HUES6 (cell line): ENCODE measurements at regions not wholly inside any gene's neighbourhood (a gene's known extent, or its start where the extent isn't known, plus 50 kb on each side); places are given as distances from the start of the nearest gene placed in this dataset.
"Not testable (repeated sequence)": the region's sequence is repeated elsewhere in the genome, so short reads cannot be mapped to it uniquely, and the experiment has no call there.

Experiments used
- H3K27ac ChIP-seq: 2 replicates; pipeline ENCODE4 v1.7.0; 2013; ENCODE audit warnings: low read depth, mild to moderate bottlenecking, low read length, inconsistent platforms
- H3K27me3 ChIP-seq: 2 replicates; pipeline ENCODE4 v1.6.1; 2013; ENCODE audit warnings: low read length; ENCODE audit not compliant: control insufficient read depth, insufficient read depth
- H3K36me3 ChIP-seq: 2 replicates; pipeline ENCODE4 v1.6.1; 2013; ENCODE audit warnings: low read length; ENCODE audit not compliant: control insufficient read depth, insufficient read depth
- H3K4me1 ChIP-seq: 2 replicates; pipeline ENCODE4 v1.6.1; 2013; ENCODE audit warnings: low read length; ENCODE audit not compliant: control insufficient read depth, insufficient read depth
- H3K4me3 ChIP-seq: 2 replicates; pipeline ENCODE4 v1.5.1; 2013; ENCODE audit warnings: low read depth, low read length
- H3K9ac ChIP-seq: one replicate; pipeline ENCODE4 v1.6.1; 2013; ENCODE audit warnings: mild to moderate bottlenecking, low read length
- H3K9me3 ChIP-seq: 2 replicates; pipeline ENCODE4 v1.6.1; 2013; ENCODE audit warnings: low read depth, low read length; ENCODE audit not compliant: control insufficient read depth, insufficient read depth

DNA sequence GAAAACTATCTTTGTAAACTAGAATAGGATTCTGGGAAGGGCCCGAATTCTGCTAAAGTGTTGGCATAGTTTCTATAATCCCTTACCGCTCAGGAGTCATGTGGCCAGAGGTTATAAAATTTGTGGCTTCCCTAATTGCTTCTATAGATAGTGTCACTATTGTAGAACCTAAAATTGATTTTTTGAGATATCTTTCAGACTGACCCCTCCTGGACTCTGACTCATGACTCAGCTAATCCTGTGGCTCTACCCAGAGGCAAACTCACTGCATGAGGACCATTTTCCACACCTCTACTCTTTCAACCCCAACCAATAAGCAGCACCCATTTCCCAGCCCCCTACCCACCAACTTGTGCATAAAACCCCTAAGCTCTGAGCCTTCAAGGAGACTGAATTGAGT lies 61.8 kb upstream of the PRSS23 start:
- Histone ChIP-seq H3K4me1 (peaks cover 22% of the 10 kb centered on the region), H3K9ac (no peak overlapping the region), H3K27me3 (no peaks in the 10 kb centered on the region), H3K27ac (no peak overlapping the region; the same call in 1 of the 2 replicates), H3K4me3 (no peak overlapping the region), H3K36me3 (no peaks in the 10 kb centered on the region), H3K9me3 (no peaks in the 10 kb centered on the region)

DNA sequence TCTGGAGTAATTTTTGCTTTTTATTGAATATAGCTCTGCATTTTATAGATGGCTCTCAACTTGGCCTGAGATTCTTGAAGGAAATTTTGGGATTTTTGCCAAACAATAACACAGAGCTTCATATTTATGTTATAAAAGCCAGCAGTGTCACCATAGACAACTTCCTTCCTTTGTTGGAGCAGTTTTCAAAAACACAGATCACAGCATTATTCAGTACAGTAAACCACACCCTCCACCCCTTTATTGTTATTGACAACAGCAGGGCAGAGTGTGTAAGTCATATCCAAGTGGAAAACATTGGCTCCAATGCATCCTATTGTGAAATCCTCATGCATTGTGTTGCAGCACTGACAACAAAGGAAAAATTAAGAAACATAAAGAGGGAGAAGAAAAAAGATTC lies 62.6 kb upstream of the PRSS23 start:
- no peaks in the 10 kb centered on the region for H3K9me3 ChIP-seq
- H3K4me3 ChIP-seq: no peak overlapping the region
- H3K36me3 ChIP-seq: no peaks in the 10 kb centered on the region
- peaks cover 22% of the 10 kb centered on the region for H3K4me1 ChIP-seq
- no peak overlapping the region for H3K9ac ChIP-seq
- H3K27ac ChIP-seq: no peak overlapping the region
- no peaks in the 10 kb centered on the region for H3K27me3 ChIP-seq

DNA sequence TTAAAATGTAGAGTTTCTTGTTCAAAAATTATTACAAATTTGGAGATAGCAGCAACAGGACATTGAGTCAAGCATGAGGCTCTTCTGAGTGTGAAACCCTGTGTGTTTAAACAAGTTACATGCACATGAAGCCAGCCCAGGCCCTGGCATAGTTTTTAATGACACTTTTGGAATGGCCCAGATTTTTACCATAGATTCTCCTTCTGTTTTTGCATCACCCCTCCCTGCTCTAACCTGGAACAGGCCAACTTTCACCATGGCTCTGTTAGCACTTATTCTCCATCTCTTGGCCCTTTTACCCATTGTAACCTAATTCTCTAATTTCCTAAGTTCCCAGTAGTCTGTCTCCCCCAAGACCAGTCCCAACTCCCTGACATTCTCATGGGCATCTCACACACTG lies 63.1 kb upstream of the PRSS23 start:
- Histone ChIP-seq H3K9ac (no peak overlapping the region), H3K9me3 (no peaks in the 10 kb centered on the region), H3K4me3 (no peak overlapping the region), H3K36me3 (no peaks in the 10 kb centered on the region), H3K4me1 (peaks cover 22% of the 10 kb centered on the region), H3K27me3 (no peaks in the 10 kb centered on the region), H3K27ac (no peak overlapping the region)

DNA sequence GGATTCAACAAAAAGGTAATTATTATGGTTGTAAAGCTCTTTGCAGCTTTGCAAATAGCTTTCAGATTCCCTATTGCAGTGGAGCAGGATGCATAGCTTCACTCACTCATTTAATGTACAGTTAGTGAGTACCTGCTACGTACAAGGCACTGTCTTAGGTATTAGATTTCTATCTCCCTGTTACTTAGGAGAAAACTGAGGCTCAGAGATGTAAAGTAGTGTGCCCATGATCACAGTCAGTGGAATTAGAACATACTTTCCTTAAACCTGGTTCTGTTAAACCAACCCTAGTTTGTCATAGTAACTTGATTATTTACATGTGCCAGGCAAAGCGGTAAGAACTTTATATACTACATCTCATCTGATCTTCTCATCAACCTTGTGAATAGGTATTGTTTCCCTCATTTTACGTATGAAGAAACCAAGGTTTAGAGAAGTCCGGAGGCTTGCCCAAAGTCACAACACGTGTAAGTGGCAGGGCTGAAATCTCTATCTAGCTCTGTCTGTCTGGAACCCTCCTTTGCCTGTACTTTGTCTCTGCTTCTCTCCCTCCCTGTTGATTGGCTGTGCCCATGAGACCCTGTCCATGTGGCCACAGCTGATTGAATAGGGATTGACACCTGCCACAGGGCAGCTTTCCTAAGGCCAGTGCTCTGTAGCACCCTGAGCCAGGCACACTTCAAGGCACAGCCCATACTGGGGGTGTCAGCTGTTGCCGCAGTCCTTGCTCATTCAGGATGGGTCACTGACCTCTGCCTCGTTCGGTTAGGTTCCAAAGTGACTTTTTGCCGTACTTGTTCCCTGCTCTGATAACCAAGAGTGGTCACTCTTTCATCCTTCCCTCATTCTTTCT lies 63.8 kb upstream of the PRSS23 start:
- Histone ChIP-seq H3K4me3 (no peak overlapping the region), H3K27ac (no peak overlapping the region), H3K9me3 (no peaks in the 10 kb centered on the region), H3K9ac (no peak overlapping the region), H3K27me3 (no peaks in the 10 kb centered on the region), H3K4me1 (peaks cover 22% of the 10 kb centered on the region), H3K36me3 (no peaks in the 10 kb centered on the region)

DNA sequence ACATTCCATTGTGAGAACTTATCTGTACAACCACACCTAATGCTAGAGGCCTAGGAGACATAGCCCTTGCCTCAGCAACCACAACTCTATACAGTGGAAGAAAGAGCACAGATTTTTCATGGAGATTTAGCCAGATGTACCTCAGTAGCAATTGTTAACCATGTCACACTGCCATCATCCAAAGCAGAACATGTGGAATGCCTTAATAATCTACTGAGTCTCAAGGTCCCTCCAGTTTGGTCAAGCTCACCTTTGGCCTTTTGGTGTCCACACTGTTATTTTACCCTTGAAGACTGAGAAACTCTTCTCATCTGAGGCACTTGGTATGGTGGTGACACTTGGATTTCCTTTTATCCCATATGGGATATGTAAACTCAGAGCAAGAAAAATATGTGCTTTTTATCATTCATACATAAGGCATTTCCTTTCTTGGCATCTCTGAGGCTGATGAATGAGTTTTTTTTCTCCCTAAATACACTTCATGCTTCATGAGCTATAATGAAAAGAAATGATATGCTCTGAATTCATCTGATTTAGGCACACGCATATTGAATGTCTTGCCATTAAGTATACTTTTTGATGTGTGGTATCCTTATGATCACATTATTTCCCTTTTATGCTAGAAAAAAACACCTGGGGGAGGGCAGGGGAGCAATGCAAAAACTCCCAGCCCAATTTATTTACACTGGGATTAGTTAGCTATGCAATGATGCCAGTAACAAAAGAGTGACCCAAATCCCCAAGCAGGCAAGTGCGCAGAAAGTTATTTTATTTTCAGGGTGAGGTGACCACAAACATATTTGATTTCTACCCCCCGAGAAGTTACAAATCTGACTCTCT lies 63.3 kb upstream of the ME3 start:
- H3K4me3 ChIP-seq: no peak overlapping the region
- H3K36me3 ChIP-seq: no peaks in the 10 kb centered on the region
- no peak overlapping the region for H3K9ac ChIP-seq
- no peaks in the 10 kb centered on the region for H3K27me3 ChIP-seq
- no peak overlapping the region for H3K27ac ChIP-seq
- no peaks in the 10 kb centered on the region for H3K9me3 ChIP-seq
- peaks cover 13% of the 10 kb centered on the region for H3K4me1 ChIP-seq

DNA sequence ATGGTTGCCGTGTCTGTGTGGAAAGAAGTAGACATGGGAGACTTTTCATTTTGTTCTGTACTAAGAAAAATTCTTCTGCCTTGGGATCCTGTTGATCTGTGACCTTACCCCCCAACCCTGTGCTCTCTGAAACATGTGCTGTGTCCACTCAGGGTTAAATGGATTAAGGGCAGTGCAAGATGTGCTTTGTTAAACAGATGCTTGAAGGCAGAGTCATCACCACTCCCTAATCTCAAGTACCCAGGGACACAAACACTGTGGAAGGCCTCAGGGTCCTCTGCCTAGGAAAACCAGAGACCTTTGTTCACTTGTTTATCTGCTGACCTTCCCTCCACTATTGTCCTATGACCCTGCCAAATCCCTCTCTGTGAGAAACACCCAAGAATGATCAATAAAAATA lies 60.3 kb upstream of the ME3 start:
- not testable (repeated sequence) for H3K27ac ChIP-seq, H3K36me3 ChIP-seq, H3K4me3 ChIP-seq, H3K9me3 ChIP-seq, H3K9ac ChIP-seq, H3K27me3 ChIP-seq, H3K4me1 ChIP-seq

DNA sequence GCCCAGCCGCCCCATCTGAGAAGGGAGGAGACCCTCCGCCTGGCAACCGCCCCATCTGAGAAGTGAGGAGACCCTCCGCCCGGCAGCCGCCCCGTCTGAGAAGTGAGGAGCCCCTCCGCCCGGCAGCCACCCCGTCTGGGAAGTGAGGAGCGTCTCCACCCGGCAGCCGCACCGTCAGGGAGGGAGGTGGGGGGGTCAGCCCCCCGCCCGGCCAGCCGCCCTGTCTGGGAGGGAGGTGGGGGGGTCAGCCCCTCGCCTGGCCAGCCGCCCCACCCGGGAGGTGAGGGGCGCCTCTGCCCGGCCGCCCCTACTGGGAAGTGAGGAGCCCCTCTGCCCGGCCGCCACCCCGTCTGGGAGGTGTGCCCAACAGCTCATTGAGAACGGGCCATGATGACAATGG lies 59.9 kb upstream of the ME3 start:
- not testable (repeated sequence) for H3K27ac ChIP-seq, H3K27me3 ChIP-seq, H3K9ac ChIP-seq, H3K4me3 ChIP-seq, H3K36me3 ChIP-seq, H3K4me1 ChIP-seq, H3K9me3 ChIP-seq

DNA sequence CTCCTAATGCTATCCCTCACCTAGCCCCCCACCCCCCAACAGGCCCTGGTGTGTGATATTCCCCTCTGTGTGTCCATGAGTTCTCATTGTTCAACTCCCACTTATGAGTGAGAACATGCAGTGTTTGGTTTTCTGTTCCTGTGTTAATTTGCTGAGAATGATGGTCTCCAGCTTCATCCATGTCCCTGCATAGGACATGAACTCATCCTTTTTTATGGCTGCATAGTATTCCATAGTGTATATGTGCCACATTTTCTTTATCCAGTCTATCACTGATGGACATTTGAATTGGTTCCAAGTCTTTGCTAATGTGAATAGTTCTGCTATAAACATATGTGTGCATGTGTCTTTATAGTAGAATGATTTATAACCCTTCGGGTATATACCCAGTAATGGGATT lies 57.2 kb upstream of the ME3 start:
- H3K9ac ChIP-seq, H3K9me3 ChIP-seq, H3K4me1 ChIP-seq, H3K4me3 ChIP-seq, H3K36me3 ChIP-seq, H3K27me3 ChIP-seq, H3K27ac ChIP-seq: not testable (repeated sequence)

DNA sequence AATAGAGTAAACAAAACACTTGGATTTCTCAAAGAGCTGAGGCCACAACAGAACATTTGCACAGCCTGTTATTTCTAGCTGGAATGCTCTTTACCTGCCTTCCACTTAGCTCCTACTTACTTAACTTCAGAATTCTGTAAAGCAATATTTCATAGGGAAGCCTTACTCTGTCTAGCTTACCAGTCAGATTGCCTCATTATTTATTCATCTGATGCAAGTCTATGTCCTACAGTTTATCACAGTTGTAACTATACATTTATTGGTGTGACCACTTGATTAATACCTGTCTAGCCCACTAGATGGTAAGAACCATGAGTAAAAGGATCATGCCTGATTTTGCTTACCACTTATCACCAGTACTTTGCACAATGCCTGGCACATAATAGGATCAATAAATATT lies 56.1 kb upstream of the ME3 start:
- H3K36me3 ChIP-seq: no peaks in the 10 kb centered on the region
- no peak overlapping the region for H3K27ac ChIP-seq
- H3K9ac ChIP-seq: no peak overlapping the region
- no peaks in the 10 kb centered on the region for H3K27me3 ChIP-seq
- H3K4me3 ChIP-seq: no peak overlapping the region
- H3K9me3 ChIP-seq: 0 out of 2 replicates have a peak, but pooled peaks cover 3% of the 10 kb centered on the region
- H3K4me1 ChIP-seq: no peaks in the 10 kb centered on the region

DNA sequence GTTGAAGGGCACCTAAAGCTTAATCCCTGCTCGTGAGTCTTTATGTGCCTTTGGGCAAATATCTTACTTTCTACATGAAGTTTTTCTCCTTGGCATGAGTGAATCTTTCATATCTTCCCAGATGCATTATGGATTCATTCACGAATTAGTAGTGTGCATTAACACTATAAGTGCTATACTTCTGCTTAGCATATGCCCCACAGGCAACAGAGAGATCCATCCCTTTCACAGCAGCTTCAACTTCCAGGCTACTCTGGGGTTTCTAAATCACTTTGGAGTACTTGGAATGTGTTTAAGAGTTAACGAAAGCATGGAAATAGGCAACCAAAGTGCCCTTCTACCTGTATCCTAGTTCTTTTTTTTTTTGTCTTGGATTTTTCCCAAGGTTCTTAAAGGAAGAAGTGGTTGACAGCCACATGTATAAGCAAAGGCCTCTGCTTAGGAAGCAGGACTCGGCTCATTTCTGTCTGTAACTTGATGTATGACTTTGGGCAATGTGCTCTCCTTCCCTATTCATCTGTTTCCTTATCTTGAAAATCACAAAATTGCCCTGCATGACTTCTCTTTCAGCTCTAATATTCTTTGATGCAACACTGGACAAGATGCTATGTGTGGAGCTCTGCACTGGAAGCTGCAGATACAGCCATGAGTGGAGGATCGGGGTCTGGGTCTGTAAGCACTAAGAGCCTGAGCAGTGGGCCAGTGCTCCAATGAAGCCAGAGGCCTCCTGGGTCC lies 54.5 kb upstream of the ME3 start:
- H3K9me3 ChIP-seq: peaks cover 11% of the 10 kb centered on the region; the same call in 1 of the 2 replicates
- no peaks in the 10 kb centered on the region for H3K27me3 ChIP-seq
- no peak overlapping the region for H3K27ac ChIP-seq
- no peak overlapping the region for H3K4me3 ChIP-seq
- H3K4me1 ChIP-seq: no peaks in the 10 kb centered on the region
- H3K36me3 ChIP-seq: no peaks in the 10 kb centered on the region
- H3K9ac ChIP-seq: no peak overlapping the region
